ENCODE measurements at regions not wholly inside any gene's neighbourhood (a gene's known extent, or its start where the extent isn't known, plus 50 kb on each side); places are given as distances from the start of the nearest gene placed in this dataset.

DNA sequence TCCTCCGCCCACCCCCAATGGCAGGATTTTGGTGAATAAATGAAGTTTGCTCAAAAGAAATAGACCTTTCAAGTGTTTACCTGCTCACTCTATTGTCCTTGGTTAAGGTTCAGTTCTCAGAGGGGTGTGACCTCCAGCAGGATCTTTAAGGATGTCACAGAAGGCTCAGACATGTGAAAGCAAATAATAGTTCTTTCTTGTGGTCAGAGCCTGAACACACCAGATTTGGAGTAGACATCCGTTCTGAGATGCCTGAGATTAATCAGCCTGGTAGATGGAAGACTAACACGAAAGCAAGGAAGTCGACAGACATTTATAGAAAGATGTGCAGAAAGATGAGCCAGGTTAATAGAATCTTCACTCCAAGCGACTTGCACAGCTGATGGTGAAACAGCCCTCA is 557.9 kb upstream of the CDH11 start:
- TF ChIP-seq, protein P1, sequence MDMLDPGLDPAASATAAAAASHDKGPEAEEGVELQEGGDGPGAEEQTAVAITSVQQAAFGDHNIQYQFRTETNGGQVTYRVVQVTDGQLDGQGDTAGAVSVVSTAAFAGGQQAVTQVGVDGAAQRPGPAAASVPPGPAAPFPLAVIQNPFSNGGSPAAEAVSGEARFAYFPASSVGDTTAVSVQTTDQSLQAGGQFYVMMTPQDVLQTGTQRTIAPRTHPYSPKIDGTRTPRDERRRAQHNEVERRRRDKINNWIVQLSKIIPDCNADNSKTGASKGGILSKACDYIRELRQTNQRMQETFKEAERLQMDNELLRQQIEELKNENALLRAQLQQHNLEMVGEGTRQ (IDR thresholded peaks at IDR 0.05; ENCODE audit: low read depth, low read length), result no peak
- no peak for TF ChIP-seq MAFK (IDR thresholded peaks at IDR 0.05; ENCODE audit: low read depth, low read length)
- TF ChIP-seq MAZ (IDR thresholded peaks at IDR 0.05; ENCODE audit: borderline replicate concordance, low read depth, low read length), result no peak
- no peak for TF ChIP-seq RCOR1 (IDR thresholded peaks at IDR 0.05; ENCODE audit: insufficient replicate concordance, low read length)
- TF ChIP-seq POLR2A (IDR thresholded peaks at IDR 0.05; ENCODE audit: low read depth, low read length), result no peak
- H2BK120ac ChIP-seq (ENCODE audit: low read depth, low read length), result no peak overlapping the region
- no peak overlapping the region for H4K5ac ChIP-seq (ENCODE audit: low read depth, low read length)
- H3K14ac ChIP-seq (replicated peaks; ENCODE audit: low read depth, low read length), result no peak overlapping the region
- no TSS peak for BruUV-seq (replicated peaks)
- H3K79me1 ChIP-seq (ENCODE audit: low read depth in 1 of 2, low read length in 2 of 2), result no peaks in the 10 kb centered on the region
- no peak overlapping the region for H2AFZ ChIP-seq (replicated peaks; ENCODE audit: low read length, poor library complexity)
- H3K27ac ChIP-seq (ENCODE audit: insufficient read depth, low read length), result no peak overlapping the region
- no peak overlapping the region for H2BK20ac ChIP-seq (ENCODE audit: low read depth, low read length)
- no peak overlapping the region for H3K18ac ChIP-seq (ENCODE audit: low read depth, low read length)
- no peak overlapping the region for H3K4me2 ChIP-seq (ENCODE audit: low read depth, low read length)
- WGBS, 2 experiments (ENCODE audit: extremely low coverage in 2 of 2, insufficient read length in 1 of 2), result no CpG with 5 or more reads among the region's 5 CpGs
- no peak overlapping the region for H2BK5ac ChIP-seq (ENCODE audit: low read depth, low read length, poor library complexity, severe bottlenecking)
- H2AK5ac ChIP-seq (ENCODE audit: low read depth, low read length), result no peak overlapping the region
- H3K4me3 ChIP-seq (ENCODE audit: insufficient read depth, low read depth, low read length), result no peak overlapping the region
- peaks cover 5% of the 10 kb centered on the region for H3K27me3 ChIP-seq (ENCODE audit: control insufficient read depth, insufficient read depth, low read length)
- in situ Hi-C loops (cut with MboI; ENCODE audit: low sequenced_read_pairs) (no loop called here), intact Hi-C loops (cut with micrococcal nuclease) (loop anchor here (10.0 kb wide), 1 partner anchor 555 kb away; the partner anchor contains the start of gene CDH11), dilution Hi-C loops (cut with HindIII; ENCODE audit: low sequenced_read_pairs, unreplicated experiment) (no loop called here)
- no peak overlapping the region for H2AK9ac ChIP-seq (replicated peaks; ENCODE audit: low read depth, low read length, poor library complexity)
- H3K9me3 ChIP-seq (ENCODE audit: control insufficient read depth, insufficient read depth, low read length), result no peaks in the 10 kb centered on the region
- H3K9me1 ChIP-seq (ENCODE audit: insufficient read depth, low read length), result no peaks in the 10 kb centered on the region
- no peaks in the 10 kb centered on the region for H4K20me1 ChIP-seq (ENCODE audit: insufficient read depth, low read length)
- H3K4me1 ChIP-seq (ENCODE audit: control insufficient read depth, insufficient read depth, low read length), result peaks cover under 1% of the 10 kb centered on the region; the same call in 1 of the 2 replicates
- H4K91ac ChIP-seq (ENCODE audit: insufficient read depth, low read depth, low read length), result no peak overlapping the region
- ATAC-seq (ENCODE audit: low read depth) (no peak), DNase-seq (no peak)
- no peak overlapping the region for H2BK15ac ChIP-seq (ENCODE audit: low read depth, low read length)
- H3K56ac ChIP-seq (ENCODE audit: extremely low read depth, insufficient read depth, low read length), result no peak overlapping the region
- H3K4ac ChIP-seq (ENCODE audit: low read depth, low read length), result no peak overlapping the region
- no peak overlapping the region for H3K9ac ChIP-seq (ENCODE audit: low read depth, low read length)
- ChIA-PET CTCF (interaction anchor here (0.7 kb wide), 1 partner anchor 85 kb away, joined by 3 read pairs; no protein-coding TSS in a partner anchor), POLR2A (ENCODE audit: unreplicated experiment) (no interaction called here)
- H4K8ac ChIP-seq (ENCODE audit: low read depth in 2 of 2, low read length in 2 of 2), result no peak overlapping the region
- no peaks in the 10 kb centered on the region for H3K36me3 ChIP-seq (ENCODE audit: control insufficient read depth, insufficient read depth, low read length)
- no peak overlapping the region for H3K23ac ChIP-seq (ENCODE audit: low read depth, low read length)
